ENCODE measurements at regions not wholly inside any gene's neighbourhood (a gene's known extent, or its start where the extent isn't known, plus 50 kb on each side); places are given as distances from the start of the nearest gene placed in this dataset.

- TF ChIP-seq TAF1 (IDR thresholded peaks at IDR 0.05; ENCODE audit: low read depth, low read length) (no peak), POLR2A (IDR thresholded peaks at IDR 0.05; ENCODE audit: low read depth, low read length) (no peak), SPI1 (IDR thresholded peaks at IDR 0.05; ENCODE audit: low read depth, low read length) (no peak)
Measured at GRCh38 chr11:62017878-62018655, 50.6 kb upstream of the FTH1 start.
